PC-9 (cell line): ENCODE measurements at regions not wholly inside any gene's neighbourhood (a gene's known extent, or its start where the extent isn't known, plus 50 kb on each side); places are given as distances from the start of the nearest gene placed in this dataset.

Experiments used
- EZH2 ChIP-seq: fragments of 200-600 bp; sonication (generic); IDR thresholded peaks from 2 replicates; pipeline ENCODE4 v1.8.0; 2017; ENCODE audit warnings: antibody characterized with exemption, low read depth
- TF ChIP-seq, protein P1 (sequence below): fragments of 200-600 bp; sonication (generic); conservative IDR thresholded peaks from 2 replicates; pipeline ENCODE4 v1.6.1; 2017; ENCODE audit warnings: mixed run types, antibody characterized with exemption, mild to moderate bottlenecking, moderate library complexity

DNA sequence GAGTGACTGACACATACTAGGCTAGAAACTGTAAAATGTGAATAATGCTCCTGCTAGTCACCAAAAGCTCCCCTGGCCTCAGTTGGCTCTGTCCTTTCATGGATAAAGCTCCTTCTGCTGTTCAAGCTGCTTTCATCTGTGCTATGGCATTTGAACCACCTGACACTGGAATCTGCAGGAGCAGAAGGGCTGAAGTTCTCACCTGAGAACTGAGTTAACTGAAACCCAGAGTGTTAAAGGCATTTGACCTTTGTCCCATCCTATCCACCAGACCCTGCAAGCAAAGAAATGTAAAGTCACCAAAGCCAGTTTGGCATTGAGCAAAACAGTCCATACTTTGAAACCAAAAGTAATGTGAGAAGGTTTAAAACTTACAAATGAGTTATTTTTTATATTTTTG lies 77.7 kb downstream of the BMP2 start:
- TF ChIP-seq, protein P1, sequence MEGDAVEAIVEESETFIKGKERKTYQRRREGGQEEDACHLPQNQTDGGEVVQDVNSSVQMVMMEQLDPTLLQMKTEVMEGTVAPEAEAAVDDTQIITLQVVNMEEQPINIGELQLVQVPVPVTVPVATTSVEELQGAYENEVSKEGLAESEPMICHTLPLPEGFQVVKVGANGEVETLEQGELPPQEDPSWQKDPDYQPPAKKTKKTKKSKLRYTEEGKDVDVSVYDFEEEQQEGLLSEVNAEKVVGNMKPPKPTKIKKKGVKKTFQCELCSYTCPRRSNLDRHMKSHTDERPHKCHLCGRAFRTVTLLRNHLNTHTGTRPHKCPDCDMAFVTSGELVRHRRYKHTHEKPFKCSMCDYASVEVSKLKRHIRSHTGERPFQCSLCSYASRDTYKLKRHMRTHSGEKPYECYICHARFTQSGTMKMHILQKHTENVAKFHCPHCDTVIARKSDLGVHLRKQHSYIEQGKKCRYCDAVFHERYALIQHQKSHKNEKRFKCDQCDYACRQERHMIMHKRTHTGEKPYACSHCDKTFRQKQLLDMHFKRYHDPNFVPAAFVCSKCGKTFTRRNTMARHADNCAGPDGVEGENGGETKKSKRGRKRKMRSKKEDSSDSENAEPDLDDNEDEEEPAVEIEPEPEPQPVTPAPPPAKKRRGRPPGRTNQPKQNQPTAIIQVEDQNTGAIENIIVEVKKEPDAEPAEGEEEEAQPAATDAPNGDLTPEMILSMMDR, result no peak
- no peak for TF ChIP-seq EZH2
